Fibroblast of skin of scalp (primary cell): ENCODE measurements at regions not wholly inside any gene's neighbourhood (a gene's known extent, or its start where the extent isn't known, plus 50 kb on each side); places are given as distances from the start of the nearest gene placed in this dataset.
"Not testable (repeated sequence)": the region's sequence is repeated elsewhere in the genome, so short reads cannot be mapped to it uniquely, and the experiment has no call there.

Experiments
- DNase-seq: peaks from one replicate; pipeline ENCODE4 v3.0.0-alpha.2; 2013

DNA sequence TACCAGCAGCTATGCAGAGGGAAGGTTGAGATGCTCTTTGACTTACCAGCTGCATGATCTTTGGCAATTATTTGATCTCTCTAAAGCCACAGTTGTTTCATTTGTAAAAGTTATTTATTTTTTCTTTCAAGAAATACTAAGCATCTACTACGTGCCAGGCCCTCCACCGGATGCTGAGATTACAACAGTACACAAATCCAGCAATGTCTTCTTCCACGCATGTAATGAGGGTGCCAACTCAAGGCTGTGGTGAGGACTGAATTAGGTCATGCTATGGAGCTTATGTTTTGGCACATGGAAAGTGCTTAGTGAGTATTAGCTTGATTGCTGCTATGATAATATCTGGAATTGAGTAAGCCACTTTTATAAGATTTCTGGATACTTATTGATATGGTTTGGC lies 358.2 kb downstream of the IRS2 start:
- DNase-seq, result no peak

DNA sequence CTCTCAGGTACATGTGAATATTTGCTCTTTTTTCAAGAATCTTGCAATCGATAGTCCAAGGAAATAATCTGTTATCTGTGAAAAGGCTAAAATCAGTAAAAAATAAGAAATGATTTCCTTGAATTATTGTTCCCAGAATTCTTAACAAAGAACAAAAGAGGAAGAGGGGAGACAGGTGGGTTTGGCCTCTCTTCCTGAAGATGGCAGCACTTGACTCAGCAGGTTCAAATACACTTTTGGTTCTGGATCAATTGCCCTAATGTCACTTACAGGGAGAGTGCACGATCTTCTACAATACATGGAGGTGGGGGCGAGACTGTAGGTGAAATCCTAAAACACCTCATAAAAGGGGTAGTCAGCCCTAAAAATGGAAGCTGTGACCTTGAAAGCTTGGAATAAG lies 358.7 kb downstream of the IRS2 start:
- DNase-seq, result no peak

DNA sequence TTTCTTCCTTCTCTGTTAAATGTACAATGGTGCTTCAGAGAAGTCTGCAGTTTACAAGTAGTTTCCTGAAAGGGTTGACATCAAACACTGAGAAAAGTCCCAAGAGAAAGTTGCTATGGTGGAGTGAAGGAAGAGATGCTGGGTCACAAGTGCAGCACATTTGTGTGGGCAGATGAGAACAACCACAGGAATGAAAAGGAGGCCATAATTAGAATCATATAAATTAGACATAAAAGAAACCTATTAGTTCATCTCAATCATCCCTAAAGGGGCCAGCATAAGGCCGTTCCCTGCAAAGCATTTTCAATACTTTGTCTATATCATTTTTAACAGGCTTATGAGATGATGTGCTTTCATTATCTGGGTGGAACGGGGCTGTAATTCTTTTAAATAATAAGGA lies 359.2 kb downstream of the IRS2 start:
- DNase-seq, result peak; percentile 8

DNA sequence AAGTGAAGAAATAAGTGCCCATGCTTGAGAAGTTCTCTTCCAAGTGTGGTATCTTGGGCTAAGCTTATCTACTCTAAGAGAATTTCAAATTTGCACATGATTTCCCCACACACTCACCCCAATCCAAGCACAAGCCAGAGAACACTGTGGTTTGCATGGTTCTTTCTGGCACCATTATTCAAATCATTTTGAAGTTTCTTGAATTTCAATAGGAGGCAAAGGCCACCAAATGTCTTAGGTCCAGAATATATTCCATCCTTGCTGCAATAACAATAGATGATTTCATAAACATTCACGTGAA lies 359.7 kb downstream of the IRS2 start:
- no peak for DNase-seq

DNA sequence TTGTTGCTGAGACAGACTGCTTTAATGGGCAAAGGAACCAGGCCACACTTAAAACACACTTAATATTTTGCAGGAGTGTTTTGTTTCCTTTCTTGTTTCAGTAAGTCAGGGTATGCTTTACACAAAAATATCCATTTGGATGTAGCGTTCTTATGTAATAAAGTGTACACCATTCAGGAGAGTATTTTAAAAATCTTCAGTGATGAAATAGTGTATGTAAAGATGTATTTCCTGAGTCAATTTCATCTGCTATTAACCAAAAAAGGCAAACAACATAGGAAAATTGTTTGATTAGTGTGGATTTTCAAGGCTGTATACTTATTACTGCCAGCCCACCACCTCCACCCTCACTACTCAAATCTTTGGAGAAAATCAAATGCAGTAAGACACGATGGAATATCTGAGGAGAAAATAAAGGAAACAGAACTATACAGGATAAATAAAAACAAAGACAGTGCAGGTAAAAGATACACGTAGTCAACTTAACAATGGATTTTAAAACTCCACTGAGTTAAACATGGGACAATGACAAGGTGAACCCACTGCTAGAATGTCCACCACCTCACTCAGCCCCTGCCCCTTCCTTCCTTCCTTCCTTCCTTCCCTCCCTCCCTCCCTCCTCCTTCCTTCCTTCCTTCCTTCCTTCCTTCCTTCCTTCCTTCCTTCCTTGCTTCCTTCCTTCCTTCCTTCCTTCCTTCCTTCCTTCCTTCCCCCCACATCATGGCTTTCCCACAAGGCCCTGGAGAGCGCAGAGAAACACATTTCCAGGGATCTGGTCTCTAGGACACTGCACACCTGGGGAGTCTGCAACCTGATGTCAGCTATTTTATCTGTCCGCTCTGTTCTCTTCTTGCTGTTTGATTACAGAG lies 360.3 kb downstream of the IRS2 start:
- no peak for DNase-seq

DNA sequence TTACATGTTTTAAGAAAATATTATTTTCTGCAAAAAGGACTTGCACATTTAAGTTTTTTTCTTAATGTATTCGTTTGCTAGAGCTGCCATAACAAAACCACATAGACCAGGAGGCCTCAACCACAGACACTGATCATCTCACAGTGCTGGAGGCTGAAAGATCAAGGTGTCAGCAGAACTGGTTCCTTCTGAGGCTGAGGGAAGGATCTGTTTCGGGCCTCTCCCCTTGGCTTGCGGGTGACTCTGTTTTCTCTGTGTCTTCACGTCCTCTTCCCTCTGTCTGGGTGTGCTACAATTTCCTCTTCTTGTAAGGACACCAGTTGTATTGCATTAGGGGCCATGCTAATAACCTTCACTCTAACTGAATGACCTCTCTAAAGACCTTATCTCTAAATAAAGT lies 364.2 kb downstream of the IRS2 start:
- DNase-seq, result no peak

DNA sequence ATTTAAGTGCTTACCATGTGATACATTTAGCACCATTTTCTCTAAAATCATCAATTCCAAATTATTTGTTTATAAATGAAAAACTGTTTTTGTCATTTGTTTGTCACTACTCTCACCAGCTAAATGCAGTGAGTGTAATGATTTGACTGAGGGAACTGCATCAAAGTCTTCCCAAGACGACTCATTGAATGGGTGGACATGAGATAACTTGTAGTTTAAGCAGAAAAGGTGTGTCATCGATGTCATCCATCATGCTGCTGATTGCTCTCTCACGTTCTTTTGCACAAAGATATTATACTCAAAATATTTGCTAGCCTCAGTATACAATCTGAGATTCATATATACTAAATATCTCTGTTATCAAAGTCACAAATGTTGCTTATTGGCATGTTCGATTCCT lies 366.5 kb downstream of the IRS2 start:
- DNase-seq, result no peak

DNA sequence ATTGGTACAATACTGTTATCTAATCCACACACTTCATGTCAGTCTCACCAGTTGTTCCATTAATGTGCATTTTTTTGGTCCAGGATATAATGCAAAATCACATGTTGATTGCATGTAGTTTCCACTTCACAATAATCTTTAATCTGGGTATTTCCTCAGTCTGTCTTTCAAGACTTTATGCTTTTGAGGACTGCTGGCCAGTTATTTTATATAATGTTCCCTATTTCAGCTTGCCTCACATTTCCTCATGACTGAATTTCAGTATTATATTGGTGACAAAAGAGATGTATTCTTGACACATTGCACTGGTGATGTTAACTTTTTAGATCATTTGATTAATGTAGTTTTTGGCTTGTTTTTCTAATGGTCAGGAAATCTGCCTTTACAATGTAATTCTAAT lies 368.3 kb downstream of the IRS2 start:
- no peak for DNase-seq

DNA sequence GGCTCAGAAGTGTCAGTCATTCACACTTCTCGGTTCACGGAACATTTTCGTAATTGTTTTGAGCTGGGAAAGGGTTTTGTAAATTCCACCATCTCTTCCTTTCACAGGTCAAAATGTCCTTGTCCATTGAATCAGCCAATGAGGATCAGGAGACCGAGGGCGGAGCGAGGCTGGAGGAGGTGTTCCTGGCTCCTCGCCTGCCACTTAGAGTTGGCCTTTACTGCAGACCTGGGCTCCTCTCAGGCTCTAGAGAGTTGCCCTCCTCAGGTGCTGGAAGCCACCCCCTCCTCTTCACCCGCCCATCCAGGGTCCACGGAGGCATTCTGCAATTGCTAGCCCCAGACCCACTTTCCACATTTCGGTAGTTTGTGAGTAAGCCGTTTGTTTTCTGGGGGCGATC lies 370.4 kb downstream of the IRS2 start:
- DNase-seq, result no peak

DNA sequence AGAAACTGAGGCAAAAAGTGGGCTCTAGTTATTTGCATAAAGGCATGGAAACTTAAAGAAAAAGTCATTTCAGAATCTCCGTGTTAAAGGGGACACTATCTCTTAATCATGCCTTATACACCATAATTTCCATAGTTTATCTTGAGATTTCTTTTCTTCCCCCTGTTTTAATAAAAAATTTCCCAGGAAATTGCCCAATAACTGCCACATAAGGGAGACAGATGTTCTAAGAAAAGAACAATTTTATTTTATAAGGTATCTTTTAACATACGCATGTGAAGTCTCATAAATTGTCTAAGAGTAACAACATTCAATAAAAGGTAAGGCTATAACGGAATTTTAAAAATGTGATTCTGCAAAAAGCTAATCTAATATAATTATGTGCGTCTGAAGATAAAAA lies 371.3 kb downstream of the IRS2 start:
- DNase-seq, result no peak

DNA sequence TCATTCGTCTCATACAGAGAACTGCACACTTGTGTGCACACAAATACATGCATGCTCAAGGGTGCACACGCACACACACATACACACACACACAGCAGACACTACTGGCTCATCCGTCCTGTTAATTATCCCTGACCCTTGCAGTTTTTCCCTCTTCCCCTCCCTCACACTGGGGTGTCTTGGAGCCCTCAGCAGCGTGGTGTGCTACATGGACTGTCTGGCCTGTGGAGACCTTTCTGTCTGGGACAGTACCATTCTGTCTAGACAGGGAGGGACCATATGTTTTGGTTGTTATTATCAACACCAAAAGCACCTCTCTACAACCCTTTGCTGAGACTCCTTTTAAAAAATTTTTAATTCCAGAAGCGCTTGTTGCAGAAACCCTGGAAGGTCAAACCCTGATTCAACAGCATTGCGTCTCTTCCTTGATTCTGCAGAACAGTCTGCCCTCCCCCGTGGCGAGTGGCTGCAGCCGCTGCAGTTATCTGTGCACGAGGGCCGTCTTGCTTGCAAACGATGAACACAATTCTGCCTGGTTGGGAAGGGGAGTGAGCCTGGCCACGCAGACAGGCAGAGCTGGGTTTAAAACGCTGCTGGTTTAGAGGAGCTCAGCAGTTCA lies 374.0 kb downstream of the IRS2 start:
- DNase-seq, result peak; percentile 60

DNA sequence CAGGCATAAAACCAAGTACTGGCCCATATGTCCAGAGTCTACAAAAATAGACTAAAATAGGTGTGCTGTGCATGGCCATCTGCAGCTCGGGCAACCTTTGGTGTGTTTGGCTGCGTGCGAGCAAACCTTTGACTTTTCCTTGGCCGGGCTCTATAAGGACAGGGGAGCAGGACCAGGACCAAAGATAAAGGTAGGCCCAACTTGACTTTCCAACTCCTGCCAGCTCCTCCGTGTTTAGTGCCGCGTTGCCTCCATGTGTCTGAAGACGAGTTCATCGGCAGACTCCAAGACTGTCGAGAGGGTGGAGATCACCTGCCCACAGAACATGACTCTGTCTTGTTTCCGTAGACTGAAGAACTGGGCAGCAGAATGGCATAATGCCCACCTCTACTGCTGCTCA lies 375.5 kb downstream of the IRS2 start:
- no peak for DNase-seq

DNA sequence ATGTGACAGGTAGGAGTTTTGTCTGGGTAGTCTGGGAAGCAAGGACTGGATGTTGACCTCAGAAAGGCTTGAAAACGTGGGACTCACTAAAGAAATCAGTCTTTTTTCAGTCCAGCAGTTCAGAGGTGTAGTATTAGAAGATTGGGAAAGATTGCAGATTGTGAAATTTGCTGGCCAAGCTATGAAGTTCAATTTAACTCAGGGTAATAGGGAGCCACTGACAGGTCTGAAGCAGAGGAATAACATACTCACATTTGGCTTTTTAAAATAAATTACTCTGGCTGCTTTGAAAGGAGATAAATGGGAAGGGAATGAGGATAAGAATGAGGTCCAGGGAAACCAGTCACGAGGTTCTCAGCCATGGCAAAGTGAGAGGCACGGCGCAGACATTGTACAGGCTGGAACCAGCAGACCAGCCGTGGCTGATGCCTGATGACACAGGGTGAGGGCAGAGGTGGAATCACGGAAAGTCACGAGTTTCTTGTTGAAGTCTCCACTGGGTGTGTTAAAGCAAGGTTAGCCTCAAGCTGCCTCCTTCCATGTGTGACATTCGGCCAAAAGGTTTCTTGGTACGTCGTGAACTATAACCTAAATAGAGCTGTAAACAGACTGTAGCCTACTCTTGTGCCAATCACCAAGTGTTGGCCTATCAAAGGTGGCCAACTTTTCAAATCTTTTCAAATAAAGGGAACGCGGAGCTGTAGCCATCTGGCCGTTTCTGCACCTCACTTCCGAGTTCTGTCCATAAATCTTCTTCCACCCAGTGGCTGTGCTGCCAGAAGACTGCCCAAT lies 377.6 kb downstream of the IRS2 start:
- DNase-seq, result no peak

DNA sequence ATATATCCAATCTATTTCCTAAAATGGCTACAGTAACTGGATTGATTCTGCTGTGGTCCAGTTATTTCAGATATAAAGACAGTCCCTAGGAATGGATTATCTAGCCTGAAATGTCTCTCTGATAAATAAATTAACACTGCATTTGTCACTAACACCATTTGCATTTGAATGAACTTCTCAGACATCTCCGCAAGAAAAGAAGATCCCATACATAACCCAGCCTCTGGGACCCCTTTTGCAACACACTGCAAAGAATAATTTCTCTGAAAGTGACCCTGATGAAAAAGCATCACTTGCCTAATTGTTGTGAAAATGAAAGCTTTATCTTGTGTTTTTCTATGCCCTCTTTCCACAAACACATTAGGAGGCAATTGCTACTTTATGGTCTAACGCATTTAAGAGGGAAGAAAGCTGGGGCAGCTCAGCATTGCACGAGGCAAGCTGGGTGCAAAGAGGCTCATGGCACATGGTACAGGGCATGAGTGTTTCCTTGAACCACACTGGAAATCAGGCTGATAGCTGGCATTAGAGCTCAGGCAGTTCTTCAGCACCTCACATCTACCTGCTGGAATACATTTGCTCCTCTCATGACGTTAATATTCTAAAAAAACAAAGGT lies 379.9 kb downstream of the IRS2 start:
- DNase-seq, result no peak

DNA sequence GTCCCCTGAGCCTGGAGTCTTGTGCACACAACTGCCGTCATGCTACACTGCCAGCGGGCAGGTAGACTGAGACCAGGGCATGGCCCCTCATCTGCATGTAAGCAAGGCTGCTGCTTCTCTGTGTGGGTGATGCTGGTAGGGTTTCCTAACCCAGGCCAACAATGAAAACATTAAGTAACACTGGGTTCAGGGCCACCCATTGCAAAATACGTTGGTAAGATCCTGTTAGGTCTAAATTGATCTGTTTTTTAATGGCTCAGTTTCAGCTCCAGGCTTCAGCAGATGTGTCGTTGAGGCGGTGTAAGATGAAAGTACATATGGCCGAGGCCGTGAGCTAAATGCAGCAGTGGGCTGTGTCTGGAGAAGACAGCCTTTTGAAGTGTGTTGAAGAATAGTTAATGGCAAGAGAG lies 383.4 kb downstream of the IRS2 start:
- DNase-seq, result no peak

DNA sequence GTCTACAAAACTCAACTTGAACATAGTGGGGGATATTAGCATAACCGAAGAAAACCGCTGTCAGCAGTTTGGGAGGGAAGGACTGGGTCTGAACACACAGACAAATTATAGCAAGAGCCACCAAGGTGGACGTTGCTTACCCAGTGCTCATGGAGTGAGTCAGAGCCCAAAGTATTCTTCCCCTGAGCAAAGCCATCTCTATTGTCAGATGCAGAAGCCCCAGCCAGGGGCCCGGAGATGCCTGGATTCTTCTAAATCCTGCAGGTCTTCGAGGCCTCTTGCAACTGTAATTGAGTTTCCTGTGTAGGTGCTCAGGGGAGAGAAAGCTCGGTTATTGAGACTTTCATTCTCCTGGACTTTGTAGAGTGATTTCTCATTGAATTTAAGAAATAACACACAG lies 384.5 kb downstream of the IRS2 start:
- no peak for DNase-seq

DNA sequence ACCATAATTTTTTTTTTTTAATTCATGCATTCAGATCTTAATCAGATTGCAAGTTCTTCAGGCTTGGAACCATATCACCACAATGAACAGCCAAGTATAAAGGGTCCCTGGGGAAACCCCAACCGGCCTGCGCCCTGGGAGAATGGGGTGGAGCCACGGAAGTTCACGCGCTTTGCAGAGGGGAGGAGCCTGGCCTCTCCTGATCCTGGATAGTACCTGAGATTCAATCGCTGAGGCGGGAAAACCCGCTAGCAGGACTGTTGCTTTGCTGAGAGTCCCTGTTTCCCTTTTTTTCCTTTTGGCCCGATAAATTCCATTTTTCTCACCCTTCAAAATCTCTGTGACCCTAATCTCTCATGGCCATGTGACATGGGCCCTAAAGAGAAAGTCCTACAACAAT lies 385.1 kb downstream of the IRS2 start:
- DNase-seq, result no peak

DNA sequence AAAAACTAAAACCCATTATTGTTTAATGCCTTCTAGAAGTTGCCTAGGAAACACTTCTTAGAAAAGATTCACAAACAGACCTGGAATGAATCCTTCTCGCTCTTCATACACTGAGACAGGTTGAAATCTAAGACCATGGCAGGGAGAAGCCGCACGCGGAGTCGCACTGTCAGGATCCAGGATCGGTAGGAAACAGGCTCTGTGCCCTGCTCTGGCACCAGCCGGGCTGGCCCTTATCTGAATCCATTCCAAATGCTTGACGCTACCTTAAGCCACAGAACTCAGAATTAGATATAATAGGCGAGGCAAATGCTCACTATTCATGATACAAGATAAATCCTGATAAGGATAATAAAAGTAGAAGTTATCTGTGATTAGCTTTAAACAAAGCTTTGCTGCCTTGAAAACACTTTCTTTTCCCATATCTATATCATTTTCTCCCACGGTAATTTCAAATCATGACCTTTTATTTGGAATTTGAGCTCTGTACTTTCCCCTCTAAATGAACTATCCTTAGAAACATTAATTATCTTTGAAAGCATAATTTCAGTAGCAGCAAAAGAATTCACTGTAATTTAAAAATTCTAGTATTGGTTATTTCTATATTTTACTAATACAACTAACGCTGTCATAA lies 385.6 kb downstream of the IRS2 start:
- DNase-seq, result no peak

DNA sequence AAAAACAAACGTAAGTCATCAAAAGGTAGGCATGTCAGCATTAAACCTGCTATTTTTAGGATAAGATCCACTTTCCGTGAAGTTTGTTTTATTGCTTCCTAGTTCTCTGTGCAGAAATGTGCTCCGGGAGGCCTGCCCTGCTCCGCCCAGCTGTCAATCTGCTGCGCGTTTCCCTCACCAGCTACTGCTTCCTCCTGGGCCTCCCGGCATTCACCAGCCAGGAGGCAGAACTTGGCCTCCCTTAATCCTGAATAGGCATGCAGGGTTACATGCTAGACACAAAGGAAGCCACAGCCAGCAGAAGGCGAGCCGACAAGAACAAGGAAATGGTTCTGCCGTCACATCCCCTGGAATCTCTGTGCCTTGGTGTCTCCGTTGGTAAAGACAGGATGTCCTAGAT lies 386.2 kb downstream of the IRS2 start:
- no peak for DNase-seq

DNA sequence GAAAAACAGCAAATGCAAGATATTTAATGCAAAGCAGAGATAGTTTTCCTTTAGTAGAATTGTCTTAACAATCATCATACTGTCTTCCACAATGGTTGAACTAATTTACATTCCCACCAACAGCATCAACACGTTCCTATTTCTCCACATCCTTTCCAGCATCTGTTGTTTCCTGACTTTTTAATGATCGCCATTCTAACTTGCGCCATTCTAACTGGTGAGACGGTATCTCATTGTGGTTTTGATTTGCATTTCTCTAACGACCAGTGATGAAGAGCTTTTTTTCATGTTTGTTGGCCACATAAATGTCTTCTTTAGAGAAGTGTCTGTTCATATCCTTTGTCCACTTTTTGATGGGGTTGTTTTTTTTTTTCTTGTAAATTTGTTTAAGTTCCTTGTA lies 388.3 kb downstream of the IRS2 start:
- DNase-seq, result not testable (repeated sequence)

DNA sequence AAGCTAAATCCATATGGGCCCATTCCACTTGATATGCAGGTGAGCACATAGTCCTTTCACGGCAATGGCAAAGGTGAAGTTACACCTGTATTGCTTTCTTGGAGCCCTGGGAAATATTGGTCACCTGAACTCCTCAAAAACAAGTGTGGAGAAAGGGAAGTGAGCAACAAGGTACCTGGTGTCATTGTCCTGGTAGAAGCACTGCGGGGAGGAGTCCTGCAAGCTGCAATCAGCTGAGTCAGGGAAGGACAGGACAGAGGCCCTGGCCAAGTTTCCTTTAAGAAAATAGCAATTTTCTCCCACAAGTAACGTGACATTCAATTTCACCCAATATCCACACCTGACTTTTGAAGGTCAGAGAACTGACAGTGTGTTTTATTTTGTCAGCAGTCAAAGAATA lies 389.1 kb downstream of the IRS2 start:
- DNase-seq, result no peak

DNA sequence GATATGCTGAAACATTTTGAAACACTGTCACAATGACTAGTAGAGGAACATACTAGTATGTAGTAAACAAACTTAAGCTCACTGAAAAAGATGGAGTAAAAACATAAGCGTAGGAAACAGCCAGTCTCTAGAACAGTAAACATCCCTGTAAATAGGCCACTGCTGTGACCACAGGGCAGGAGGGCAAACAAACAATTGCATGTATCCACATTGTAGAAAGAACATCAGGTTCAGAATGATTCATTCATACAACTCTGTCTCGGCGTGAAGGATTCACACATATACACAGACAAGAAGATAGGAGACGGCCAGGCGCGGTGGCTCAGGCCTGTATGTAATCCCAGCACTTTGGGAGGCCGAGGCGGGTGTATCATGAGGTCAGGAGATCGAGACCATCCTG lies 390.1 kb downstream of the IRS2 start:
- DNase-seq, result no peak

DNA sequence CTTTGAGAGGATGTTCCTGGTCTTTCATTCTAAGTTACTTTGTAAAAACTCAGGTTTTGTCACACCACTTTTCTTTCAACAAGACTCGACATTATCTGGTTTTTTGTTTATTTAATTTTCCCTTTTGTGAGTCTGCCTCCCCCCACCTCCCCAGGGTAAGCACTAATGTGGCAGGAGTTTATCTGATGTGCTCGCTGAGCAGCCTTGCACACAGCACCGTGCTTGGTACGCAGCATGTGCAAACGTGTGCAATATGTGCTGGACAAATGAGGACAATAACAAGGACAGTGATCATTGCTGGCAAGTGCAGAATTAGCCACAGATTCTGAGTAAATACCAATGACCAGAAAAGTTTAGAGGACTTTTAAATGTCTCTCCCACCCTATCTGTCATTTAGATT lies 391.4 kb downstream of the IRS2 start:
- DNase-seq, result no peak
